Mucosa of descending colon (tissue), 3 donors: ENCODE measurements at regions not wholly inside any gene's neighbourhood (a gene's known extent, or its start where the extent isn't known, plus 50 kb on each side); places are given as distances from the start of the nearest gene placed in this dataset.

Experiments used
- ATAC-seq: fragments of 200-7000 bp; cut with Tn5 transposase; one replicate; pipeline ENCODE4 v1.9.1; 2020; ENCODE audit warnings: mild to moderate bottlenecking, moderate library complexity
- DNase-seq, 3 donors: peaks; one replicate each; pipeline ENCODE4 v3.0.0-alpha.2; 2020
- H3K36me3 ChIP-seq: fragments of 200-600 bp; one replicate; pipeline ENCODE4 v1.8.0; 2021; ENCODE audit warnings: low read depth, mild to moderate bottlenecking
- H3K4me1 ChIP-seq: fragments of 200-600 bp; one replicate; pipeline ENCODE4 v1.8.0; 2021; ENCODE audit warnings: low read depth, mild to moderate bottlenecking
- H3K4me3 ChIP-seq: fragments of 200-600 bp; one replicate; pipeline ENCODE4 v1.8.0; 2021; ENCODE audit warnings: mild to moderate bottlenecking
- H3K9me3 ChIP-seq: fragments of 200-600 bp; one replicate; pipeline ENCODE4 v1.8.0; 2021; ENCODE audit warnings: mild to moderate bottlenecking
- intact Hi-C, 2 donors: fragments of 100-400 bp; cut with DNase I in 1 of 2; cut with micrococcal nuclease in 1 of 2; formaldehyde crosslinking; loops; one replicate each; pipeline versions ENCODE4 v1.11.0 to v1.11.1; 2022; cut with DNase I, micrococcal nuclease
- TF ChIP-seq, protein P1 (sequence below): fragments of 200-600 bp; IDR thresholded peaks from one replicate; pipeline ENCODE4 v1.8.0; 2022; ENCODE audit warnings: antibody characterized with exemption, mild to moderate bottlenecking
- donor health status: DM: no; HTN: no; CAD: no; lungs with moderate emphysema.
- donor health status: DM: no; HTN: no; CAD: no.
- donor health status: DM: no; HTN: yes; CAD: no.

DNA sequence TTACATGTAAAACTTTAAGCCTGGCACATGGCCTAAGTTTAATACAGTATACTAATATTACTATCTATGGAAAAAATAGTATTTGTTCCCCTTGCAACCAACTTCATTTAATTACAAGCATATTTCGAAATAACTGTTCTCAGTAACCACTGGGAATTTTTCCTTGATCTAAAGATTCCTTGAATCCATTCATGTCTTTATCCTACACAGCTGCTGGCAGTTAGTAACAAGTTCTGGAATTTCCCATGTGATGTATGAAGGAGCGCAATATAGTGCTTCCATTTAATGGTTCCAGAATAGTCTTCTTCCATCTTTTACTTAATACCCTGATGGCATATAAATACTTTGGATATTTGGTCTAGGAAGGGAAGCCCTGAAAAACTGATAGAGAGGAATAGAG, 136.5 kb downstream of the AASDH start:
- intact Hi-C loops, result no loop called here
- TF ChIP-seq, protein P1, sequence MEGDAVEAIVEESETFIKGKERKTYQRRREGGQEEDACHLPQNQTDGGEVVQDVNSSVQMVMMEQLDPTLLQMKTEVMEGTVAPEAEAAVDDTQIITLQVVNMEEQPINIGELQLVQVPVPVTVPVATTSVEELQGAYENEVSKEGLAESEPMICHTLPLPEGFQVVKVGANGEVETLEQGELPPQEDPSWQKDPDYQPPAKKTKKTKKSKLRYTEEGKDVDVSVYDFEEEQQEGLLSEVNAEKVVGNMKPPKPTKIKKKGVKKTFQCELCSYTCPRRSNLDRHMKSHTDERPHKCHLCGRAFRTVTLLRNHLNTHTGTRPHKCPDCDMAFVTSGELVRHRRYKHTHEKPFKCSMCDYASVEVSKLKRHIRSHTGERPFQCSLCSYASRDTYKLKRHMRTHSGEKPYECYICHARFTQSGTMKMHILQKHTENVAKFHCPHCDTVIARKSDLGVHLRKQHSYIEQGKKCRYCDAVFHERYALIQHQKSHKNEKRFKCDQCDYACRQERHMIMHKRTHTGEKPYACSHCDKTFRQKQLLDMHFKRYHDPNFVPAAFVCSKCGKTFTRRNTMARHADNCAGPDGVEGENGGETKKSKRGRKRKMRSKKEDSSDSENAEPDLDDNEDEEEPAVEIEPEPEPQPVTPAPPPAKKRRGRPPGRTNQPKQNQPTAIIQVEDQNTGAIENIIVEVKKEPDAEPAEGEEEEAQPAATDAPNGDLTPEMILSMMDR, result no peak
- H3K4me1 ChIP-seq, result no peaks in the 10 kb centered on the region

DNA sequence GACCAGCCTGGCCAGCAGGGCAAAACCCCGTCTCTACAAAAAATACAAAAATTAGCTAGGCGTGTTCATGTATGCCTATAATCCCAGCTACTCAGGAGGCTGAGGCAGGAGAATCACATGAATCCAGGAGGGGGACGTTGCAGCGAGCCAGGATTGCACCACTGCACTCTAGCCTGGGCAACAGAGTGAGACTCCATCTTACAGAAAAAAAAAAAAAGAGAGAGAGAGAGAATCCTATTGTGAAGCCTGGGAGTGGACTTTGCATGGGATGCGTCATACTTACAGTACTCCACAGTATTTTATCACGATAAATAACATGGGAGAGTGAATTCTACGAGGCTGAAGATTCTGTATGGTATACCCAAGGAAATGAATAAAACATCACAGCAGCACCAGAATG, 139.6 kb downstream of the AASDH start:
- DNase-seq (no peak), ATAC-seq (peak; percentile 32)
- intact Hi-C loops, result no loop called here
- Histone ChIP-seq H3K9me3 (no peaks in the 10 kb centered on the region), H3K4me1 (no peaks in the 10 kb centered on the region), H3K36me3 (no peaks in the 10 kb centered on the region), H3K4me3 (no peak overlapping the region)
- TF ChIP-seq, protein P1, result no peak

More for the DNA sequence above, 136.5 kb downstream of the AASDH start:
- H3K4me3 ChIP-seq, result no peak overlapping the region
- no peaks in the 10 kb centered on the region for H3K36me3 ChIP-seq
- H3K9me3 ChIP-seq, result no peaks in the 10 kb centered on the region
- ATAC-seq (no peak), DNase-seq (no peak)

DNA sequence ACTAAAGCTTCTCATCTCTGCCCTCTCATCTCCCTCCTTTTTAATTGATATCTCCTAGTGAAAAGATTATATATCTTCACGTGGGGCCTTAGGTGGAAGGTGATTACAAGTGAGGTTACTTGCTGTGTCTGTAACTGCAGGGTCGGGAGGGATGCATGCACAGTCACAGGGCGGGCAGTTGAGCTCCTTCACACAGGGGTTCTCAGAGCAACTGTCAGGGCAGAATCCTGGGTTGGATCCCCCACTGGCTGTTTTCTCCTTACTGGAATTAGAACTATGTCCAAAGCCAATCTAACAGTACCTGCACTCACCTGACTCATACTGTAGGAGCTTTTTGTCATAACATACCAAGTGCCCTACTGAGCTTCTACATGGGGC, 141.1 kb downstream of the AASDH start:
- DNase-seq (no peak), ATAC-seq (no peak)
- H3K4me3 ChIP-seq, result no peak overlapping the region
- H3K36me3 ChIP-seq, result no peaks in the 10 kb centered on the region
- H3K9me3 ChIP-seq, result no peaks in the 10 kb centered on the region
- intact Hi-C loops, result no loop called here
- H3K4me1 ChIP-seq, result peaks cover 2% of the 10 kb centered on the region
- TF ChIP-seq, protein P1, result no peak

DNA sequence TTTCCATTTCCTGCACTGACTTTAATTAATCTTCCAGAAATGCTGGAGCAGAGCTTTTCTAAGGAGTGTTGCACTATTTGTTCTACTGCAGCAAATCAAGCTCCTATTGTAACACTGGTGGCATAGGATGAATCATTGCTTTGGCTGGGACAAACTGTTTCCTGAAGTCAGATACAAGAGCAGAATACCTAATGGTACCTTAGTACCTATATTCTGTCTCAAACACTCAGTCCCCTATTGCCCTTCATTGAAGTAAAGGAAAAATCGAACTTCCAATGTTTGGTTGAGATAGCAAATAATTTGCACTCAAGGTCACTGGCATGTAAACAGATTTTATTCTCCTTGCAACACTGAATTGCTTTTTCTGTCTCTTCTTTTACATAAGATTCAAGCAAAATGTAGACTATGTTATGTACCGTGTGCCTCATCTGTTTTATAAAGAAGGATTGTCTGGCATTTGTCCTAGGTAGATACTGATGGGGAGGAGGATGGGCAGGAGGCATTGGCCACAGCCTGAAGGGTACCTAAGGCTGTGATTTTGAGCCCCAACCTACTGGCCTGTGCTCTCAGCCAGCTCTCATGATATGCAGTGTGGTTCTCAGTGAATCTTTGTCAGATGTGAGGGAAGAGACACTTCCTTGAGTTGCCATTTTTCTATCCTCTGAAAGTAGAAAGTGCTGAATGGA, 141.6 kb downstream of the AASDH start:
- peak; percentile 68 for ATAC-seq
- TF ChIP-seq, protein P1, result no peak
- DNase-seq, result no peak
- no peaks in the 10 kb centered on the region for H3K9me3 ChIP-seq
- H3K36me3 ChIP-seq, result no peaks in the 10 kb centered on the region
- H3K4me1 ChIP-seq, result peaks cover 2% of the 10 kb centered on the region
- no peak overlapping the region for H3K4me3 ChIP-seq
- intact Hi-C loops, result no loop called here

DNA sequence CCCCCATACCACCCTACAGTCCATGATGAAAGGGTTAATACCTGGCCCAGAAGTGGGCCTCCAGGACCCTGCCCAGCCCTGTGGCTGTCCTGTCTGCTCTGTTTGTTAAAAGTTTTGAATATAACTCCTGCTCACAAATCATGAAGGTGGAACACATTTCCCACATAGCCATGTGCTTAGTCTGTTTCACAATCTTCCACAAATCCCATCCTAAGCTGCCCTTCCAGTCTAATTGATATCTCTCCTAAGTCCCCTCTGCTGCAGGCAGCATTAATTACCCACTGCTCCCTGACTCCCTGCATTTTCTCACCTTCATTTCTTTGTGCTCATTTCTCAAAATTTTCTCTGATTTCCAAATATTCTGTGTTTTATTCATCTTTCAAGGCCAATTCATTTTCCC, 142.6 kb downstream of the AASDH start:
- intact Hi-C loops, result no loop called here
- no peak for ATAC-seq
- TF ChIP-seq, protein P1, result no peak
- H3K9me3 ChIP-seq, result no peaks in the 10 kb centered on the region
- no peaks in the 10 kb centered on the region for H3K36me3 ChIP-seq
- H3K4me3 ChIP-seq, result no peak overlapping the region
- DNase-seq, result no peak
- H3K4me1 ChIP-seq, result peaks cover 2% of the 10 kb centered on the region

DNA sequence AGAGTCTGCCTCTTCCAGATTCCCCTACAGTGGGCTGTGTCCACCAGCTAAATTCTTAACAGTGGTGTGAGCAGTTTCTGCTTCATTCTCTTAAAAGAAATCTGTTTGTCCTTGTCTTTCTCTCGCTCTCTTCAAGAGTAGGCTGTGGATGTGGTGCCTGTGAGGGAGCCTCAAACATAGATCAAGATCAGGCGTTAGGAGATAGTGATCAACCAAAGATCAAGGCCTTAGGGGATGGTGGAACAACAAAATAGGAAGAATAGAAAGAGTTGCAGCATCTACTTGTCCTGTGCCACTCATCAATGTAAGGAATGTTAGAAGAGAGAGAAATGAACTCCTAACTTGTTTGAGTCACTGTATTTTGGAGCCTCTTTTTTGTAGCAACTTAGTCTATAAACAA, 144.2 kb downstream of the AASDH start:
- Histone ChIP-seq H3K4me3 (no peak overlapping the region), H3K4me1 (peaks cover 2% of the 10 kb centered on the region), H3K9me3 (no peaks in the 10 kb centered on the region), H3K36me3 (no peaks in the 10 kb centered on the region)
- TF ChIP-seq, protein P1, result no peak
- intact Hi-C loops, result no loop called here
- DNase-seq (no peak), ATAC-seq (no peak)
